ENCODE measurements at regions not wholly inside any gene's neighbourhood (a gene's known extent, or its start where the extent isn't known, plus 50 kb on each side); places are given as distances from the start of the nearest gene placed in this dataset.

GRCh38 chr6:14422917-14423316 is 305.3 kb downstream of the CD83 start:
- CTCF ChIA-PET (ENCODE audit: low intra/inter-chr PET ratio, low total read pairs) = no interaction called here
- no peak for ATAC-seq
- Histone ChIP-seq H3K4me2 (ENCODE audit: low read depth, low read length) (no peak overlapping the region), H3K4me3 (replicated peaks in 1 of 3; ENCODE audit: insufficient read depth in 1 of 3, low read depth in 2 of 3, low read length in 3 of 3) (no peak overlapping the region), H3K27me3 (ENCODE audit: control insufficient read depth in 1 of 2, insufficient read depth in 2 of 2, low read length in 2 of 2) (no peaks in the 10 kb centered on the region), H3K9me3 (ENCODE audit: low read length) (no peaks in the 10 kb centered on the region), H3K4me1 (ENCODE audit: insufficient read depth, low read length) (no peaks in the 10 kb centered on the region), H4K20me1 (ENCODE audit: insufficient read depth, low read length) (no peaks in the 10 kb centered on the region), H3K79me2 (ENCODE audit: insufficient read depth, low read length) (no peaks in the 10 kb centered on the region), H3K27ac (ENCODE audit: extremely low read length, insufficient read depth, low read length) (no peak overlapping the region), H2AFZ (ENCODE audit: low read length) (no peak overlapping the region), H3K36me3 (replicated peaks in 1 of 2; ENCODE audit: control insufficient read depth in 1 of 2, insufficient read depth in 2 of 2, low read length in 2 of 2) (no peaks in the 10 kb centered on the region), H3K9ac (ENCODE audit: insufficient read depth, low read depth, low read length) (no peak overlapping the region)
- in situ Hi-C loops (cut with HindIII; ENCODE audit: extremely low pct_ligation_motif_present, low pct_unique_long_range_greater_than_20kb) = no loop called here
- POLR2A ChIA-PET = no interaction called here
- intact Hi-C loops (cut with micrococcal nuclease; ENCODE audit: unreplicated experiment) = no loop called here
- DNase-seq (ENCODE audit: low spot score) = no peak
- FAIRE-seq = no peak
- no TSS peak for BruUV-seq (replicated peaks)
- WGBS (ENCODE audit: low lambda C conversion rate) = 44% methylated on average over 2 of the region's 2 CpGs
- TF ChIP-seq, protein P1, sequence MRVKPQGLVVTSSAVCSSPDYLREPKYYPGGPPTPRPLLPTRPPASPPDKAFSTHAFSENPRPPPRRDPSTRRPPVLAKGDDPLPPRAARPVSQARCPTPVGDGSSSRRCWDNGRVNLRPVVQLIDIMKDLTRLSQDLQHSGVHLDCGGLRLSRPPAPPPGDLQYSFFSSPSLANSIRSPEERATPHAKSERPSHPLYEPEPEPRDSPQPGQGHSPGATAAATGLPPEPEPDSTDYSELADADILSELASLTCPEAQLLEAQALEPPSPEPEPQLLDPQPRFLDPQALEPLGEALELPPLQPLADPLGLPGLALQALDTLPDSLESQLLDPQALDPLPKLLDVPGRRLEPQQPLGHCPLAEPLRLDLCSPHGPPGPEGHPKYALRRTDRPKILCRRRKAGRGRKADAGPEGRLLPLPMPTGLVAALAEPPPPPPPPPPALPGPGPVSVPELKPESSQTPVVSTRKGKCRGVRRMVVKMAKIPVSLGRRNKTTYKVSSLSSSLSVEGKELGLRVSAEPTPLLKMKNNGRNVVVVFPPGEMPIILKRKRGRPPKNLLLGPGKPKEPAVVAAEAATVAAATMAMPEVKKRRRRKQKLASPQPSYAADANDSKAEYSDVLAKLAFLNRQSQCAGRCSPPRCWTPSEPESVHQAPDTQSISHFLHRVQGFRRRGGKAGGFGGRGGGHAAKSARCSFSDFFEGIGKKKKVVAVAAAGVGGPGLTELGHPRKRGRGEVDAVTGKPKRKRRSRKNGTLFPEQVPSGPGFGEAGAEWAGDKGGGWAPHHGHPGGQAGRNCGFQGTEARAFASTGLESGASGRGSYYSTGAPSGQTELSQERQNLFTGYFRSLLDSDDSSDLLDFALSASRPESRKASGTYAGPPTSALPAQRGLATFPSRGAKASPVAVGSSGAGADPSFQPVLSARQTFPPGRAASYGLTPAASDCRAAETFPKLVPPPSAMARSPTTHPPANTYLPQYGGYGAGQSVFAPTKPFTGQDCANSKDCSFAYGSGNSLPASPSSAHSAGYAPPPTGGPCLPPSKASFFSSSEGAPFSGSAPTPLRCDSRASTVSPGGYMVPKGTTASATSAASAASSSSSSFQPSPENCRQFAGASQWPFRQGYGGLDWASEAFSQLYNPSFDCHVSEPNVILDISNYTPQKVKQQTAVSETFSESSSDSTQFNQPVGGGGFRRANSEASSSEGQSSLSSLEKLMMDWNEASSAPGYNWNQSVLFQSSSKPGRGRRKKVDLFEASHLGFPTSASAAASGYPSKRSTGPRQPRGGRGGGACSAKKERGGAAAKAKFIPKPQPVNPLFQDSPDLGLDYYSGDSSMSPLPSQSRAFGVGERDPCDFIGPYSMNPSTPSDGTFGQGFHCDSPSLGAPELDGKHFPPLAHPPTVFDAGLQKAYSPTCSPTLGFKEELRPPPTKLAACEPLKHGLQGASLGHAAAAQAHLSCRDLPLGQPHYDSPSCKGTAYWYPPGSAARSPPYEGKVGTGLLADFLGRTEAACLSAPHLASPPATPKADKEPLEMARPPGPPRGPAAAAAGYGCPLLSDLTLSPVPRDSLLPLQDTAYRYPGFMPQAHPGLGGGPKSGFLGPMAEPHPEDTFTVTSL (CRISPR knock-in tag; IDR thresholded peaks at IDR 0.05; ENCODE audit: borderline replicate concordance) = no peak
- TF ChIP-seq HIC2 (CRISPR knock-in tag; IDR thresholded peaks at IDR 0.05; ENCODE audit: low read depth) (no peak), ZHX2 (IDR thresholded peaks at IDR 0.05; ENCODE audit: low read depth) (no peak), ZHX2 (CRISPR knock-in tag; IDR thresholded peaks at IDR 0.05; ENCODE audit: borderline replicate concordance) (no peak), NCOA2 (CRISPR knock-in tag; IDR thresholded peaks at IDR 0.05) (no peak), ZNF367 (CRISPR knock-in tag; IDR thresholded peaks at IDR 0.05; ENCODE audit: borderline replicate concordance) (no peak), NFRKB (IDR thresholded peaks at IDR 0.05) (no peak), ZBTB20 (CRISPR knock-in tag; IDR thresholded peaks at IDR 0.05; ENCODE audit: borderline replicate concordance, low read depth) (no peak), RARG (CRISPR knock-in tag; IDR thresholded peaks at IDR 0.05; ENCODE audit: low read depth) (no peak), ZNF570 (CRISPR knock-in tag; IDR thresholded peaks at IDR 0.05; ENCODE audit: borderline replicate concordance) (no peak)
- TF ChIP-seq, protein P2, sequence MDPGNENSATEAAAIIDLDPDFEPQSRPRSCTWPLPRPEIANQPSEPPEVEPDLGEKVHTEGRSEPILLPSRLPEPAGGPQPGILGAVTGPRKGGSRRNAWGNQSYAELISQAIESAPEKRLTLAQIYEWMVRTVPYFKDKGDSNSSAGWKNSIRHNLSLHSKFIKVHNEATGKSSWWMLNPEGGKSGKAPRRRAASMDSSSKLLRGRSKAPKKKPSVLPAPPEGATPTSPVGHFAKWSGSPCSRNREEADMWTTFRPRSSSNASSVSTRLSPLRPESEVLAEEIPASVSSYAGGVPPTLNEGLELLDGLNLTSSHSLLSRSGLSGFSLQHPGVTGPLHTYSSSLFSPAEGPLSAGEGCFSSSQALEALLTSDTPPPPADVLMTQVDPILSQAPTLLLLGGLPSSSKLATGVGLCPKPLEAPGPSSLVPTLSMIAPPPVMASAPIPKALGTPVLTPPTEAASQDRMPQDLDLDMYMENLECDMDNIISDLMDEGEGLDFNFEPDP (CRISPR knock-in tag; conservative IDR thresholded peaks at IDR 0.05) = no peak

All from HepG2 (cell line).